Stimulated activated CD4-positive, alpha-beta T cell treated with anti-CD3 and anti-CD28 coated beads, Interleukin-12 subunit alpha, Interleukin-12 subunit beta, amount 100 ng/mL, for 4 hours (primary cell): ENCODE measurements at regions not wholly inside any gene's neighbourhood (a gene's known extent, or its start where the extent isn't known, plus 50 kb on each side); places are given as distances from the start of the nearest gene placed in this dataset.
"Not testable (repeated sequence)": the region's sequence is repeated elsewhere in the genome, so short reads cannot be mapped to it uniquely, and the experiment has no call there.

Source experiments
- DNase-seq: peaks from one replicate; pipeline ENCODE4 v3.0.0-alpha.2; 2020

DNA sequence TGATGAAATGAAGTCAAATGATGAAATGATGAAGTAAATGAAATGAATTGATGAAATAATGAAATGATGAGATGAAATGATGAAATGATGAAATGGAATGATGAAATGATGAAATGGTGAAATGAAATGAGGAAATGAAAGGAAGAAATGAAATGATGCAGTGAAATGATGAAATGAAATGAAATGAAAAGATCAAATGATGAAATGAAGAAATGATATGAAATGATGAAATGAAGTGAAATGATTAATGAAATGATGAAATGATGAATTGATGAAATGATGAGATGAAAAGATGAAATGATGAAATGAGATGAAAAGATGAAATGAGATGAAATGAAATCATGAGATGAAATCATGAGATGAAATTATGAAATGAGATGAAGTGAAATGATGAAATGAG, 139.2 kb upstream of the ERV3-1 start:
- not testable (repeated sequence) for DNase-seq

DNA sequence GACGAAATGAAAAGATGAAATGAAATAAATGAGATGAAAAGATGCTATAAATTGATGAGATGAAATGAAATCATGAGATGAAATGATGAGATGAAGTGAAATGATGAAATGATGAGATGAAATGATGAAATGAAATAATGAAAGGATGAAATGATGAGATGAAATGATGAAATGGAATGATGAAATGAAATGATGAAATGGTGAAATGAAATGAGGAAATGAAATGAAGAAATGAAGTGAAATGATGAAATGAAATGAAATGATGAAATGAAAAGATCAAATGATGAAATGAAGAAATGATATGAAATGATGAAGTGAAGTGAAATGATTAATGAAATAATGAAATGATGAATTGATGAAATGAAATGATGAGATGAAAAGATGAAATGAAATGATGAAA, 138.5 kb upstream of the ERV3-1 start:
- DNase-seq, result not testable (repeated sequence)

DNA sequence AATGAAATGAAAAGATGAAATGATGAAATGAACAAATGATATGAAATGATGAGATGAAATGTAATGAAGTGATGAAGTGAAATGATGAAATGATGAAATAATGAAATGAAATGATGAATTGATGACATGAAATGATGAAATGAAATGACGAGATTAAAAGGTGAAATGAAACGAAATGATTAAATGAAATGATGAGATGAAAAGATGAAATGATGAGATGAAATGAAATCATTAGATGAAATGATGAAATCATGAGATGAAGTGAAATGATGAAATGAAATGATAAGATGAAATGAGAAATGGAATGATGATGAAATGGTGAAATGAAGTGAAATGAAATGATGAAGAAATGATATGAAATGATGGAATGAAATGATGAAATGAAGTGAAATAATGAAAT, 138.1 kb upstream of the ERV3-1 start:
- DNase-seq, result not testable (repeated sequence)

DNA sequence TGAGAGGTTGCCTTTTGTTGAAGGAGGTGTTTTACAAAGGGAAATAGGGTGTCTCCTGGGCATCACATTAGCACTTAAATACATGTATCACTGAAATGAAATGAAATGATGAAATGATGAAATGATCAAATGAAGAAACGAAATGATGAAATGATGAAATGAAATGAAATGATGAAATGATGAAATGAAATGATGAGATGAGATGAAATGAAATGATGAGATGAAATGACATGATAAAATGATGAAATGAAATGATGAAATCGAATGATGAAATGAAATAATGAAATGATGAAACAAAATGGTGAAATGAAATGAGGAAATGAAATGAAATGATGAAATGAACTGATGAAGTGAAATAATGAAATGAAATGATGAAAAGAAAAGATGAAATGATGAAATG, 137.6 kb upstream of the ERV3-1 start:
- DNase-seq, result not testable (repeated sequence)

DNA sequence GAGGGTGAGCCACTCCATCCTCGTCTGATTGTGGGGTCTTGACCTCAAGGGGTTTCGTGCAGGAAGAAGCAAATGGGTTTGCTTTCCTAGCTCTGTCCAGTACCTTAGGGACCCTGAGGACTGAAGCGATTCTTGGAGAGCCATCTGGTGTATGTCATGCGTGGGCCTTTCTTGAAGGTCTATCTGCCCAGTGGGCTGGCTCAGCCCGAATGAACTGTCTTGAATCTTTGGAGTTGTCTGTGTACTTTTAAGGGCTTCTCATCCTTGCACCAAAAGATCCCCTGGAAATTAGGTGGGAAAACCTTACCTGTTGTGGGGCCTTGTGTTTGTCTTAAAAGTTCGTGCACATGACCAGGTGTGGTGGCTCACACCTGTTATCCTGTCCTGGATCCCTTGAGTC, 135.4 kb upstream of the ERV3-1 start:
- DNase-seq, result not testable (repeated sequence)

DNA sequence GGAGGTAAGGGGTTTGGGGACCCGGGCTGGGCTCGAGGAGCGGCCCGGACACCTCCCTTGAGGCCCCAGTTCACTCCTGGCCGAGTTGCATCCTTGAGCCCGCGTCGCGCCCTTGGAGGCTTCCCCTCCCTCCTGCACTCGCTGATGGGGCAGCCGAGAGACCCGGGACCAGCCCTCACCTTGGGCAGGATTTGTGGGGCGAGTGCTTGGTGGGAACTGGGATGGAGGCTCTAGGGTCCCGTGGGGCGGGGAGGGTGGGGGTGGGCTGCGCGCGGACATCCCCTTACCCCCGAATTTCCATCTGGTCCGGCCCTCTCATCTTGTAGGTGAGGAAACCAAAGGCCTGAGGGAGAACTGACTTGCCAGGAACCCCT, 134.9 kb upstream of the ERV3-1 start:
- not testable (repeated sequence) for DNase-seq

DNA sequence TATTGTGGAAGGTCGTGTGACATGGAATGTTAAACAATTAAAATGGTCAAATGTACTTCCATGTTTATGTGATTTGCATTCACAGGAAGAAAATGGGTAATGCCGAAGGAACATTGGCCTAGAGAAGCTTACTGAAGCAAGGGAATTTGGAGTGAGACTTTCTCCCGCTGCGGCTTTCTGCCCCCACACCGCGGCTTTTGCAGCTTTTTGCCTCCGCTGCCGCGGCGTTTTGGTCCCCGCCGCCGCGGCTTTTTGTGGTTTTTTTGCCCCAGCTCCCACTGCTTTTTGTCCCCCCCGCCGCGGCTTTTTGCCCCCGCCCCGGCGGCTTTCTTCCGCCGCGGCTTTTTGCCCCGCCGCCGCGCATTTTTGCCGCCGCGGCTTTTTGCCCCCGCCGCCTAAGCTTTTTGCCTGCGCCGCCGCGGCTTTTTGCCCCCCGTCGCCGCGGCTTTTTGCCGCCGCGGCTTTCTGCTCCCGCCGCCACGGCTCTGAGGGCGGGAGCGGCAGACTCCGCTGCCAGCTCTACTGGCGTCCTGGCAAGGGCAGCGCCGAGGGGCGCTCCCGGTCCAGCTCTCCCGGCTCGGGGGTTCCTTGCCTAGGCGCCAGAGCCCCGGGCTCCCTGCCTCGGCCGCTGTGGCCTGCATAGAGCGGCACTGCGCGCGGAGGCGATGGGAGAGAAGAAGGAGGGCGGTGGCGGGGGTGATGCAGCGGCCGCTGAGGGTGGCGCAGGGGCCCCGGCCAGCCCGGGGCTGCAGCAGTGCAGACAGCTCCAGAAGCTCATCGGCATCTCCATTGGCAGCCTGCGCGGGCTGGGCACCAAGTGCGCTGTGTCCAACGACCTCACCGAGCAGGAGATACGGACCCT, 134.3 kb upstream of the ERV3-1 start:
- DNase-seq, result not testable (repeated sequence)

DNA sequence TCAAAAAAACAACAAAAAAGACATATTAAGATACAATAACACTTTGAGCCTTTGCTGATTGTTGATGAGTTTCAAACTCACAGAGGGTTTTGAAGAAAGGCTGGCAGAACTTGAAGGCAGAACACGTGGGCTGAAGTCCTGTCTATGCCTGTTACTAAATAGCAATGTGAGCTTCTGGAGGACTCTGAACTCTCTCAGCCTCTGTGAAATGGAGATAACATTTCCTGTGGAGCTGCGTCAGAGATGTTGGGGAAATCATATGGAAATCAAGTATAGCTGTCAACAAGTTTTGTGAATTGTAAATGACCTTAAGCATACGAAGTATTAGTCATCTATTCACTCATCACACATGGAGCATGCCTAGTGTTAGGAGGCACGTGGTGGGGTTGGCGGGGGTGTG, 130.4 kb upstream of the ERV3-1 start:
- DNase-seq, result not testable (repeated sequence)

DNA sequence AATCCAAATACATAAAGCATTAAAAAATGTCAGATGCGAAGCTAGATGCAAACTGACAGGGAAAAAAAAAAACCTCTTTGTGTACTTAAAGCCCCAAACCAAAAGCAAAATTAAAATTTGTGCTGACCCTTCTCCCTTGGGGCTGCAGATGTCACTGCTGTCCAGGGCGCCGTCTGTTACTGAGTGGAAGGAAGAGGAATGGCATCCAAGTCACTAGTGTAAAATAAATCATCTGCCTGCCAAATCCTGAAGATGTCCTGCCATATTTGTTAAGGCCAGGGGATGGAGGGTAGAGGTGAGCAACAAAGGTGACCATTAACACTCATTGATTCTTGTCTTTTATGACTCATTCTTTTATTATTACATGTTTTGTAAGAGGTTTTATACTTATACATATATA, 126.6 kb upstream of the ERV3-1 start:
- not testable (repeated sequence) for DNase-seq

DNA sequence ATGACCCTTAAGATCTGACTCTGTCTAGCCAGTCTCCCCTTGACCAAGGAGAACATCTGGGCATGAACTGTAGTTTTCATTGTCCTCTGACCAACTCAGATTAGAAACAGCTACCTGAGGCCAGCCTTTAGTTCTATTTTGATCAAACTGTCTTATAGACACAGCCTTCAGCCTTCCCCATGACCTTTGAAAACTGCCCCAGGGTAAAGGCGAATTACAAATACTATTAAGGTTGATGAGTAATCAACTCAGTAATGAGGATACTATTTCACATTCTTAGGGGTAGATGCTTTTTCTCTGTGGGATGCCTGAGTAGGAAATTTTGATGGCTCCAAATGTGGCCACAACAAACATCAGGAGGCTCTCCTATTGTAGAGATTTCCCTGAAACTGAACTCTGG, 125.8 kb upstream of the ERV3-1 start:
- not testable (repeated sequence) for DNase-seq

DNA sequence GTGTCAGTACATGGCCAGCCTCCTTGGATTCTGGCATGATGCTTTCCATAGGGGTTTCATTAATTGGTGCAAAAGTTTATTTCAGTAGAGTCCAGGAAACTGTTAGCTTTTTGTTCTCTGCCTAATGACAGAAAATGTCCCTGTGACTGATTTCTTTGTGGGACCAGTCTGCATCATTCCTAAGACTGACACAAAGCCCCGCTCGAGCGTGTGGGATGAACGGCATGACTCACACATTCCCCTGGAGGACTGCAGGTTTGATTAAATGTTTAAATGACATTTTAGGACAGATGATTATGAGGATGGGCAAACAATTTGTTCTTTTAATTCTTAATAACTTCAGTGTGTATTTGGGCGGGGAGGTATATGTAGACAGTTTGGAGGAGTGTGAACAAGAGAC, 120.9 kb upstream of the ERV3-1 start:
- not testable (repeated sequence) for DNase-seq

DNA sequence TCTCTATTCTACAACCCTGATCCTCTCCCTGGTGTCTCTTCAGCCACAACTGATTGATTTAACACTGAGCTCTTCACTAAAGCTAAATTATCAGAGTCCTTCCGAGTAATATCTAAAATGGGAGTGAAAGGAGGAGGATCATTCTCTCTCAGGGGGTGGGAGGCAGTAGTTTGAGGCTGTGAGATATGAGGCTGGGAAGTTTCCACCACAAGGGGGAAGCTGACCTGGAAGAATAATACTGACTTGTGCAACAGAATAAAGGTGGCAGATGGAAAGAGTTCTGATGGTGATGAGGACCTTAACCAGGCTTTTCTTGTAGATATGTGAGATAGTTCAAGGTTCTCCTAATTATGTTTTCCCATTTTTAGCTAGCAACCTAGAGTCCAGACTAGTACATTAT, 118.1 kb upstream of the ERV3-1 start:
- DNase-seq, result not testable (repeated sequence)

DNA sequence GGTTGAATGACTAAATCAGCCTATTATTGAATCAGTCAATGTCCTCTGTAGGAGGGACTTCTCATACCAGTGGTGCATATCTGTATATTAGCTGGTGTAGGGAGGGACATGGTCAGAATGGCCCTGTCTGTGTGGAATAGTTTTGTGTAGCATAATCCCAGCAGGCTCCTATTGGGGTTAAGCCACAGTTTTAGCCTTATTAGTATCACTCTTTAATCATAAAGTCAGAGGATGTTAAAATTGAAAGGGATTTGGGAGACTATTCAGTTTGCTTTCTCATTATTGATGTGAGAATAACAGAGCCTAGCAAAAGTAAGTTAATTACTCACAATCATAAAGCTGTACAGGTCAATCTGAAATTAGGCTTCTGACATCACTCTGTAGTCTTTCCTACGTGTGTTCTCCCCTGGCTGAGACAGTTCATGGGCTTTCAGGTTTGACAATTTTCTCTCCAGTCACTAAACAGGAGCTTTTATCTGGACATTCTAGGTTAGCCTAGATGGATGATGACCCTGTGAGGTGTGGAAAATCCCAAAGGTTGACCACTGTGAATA, 99.2 kb upstream of the ERV3-1 start:
- not testable (repeated sequence) for DNase-seq

DNA sequence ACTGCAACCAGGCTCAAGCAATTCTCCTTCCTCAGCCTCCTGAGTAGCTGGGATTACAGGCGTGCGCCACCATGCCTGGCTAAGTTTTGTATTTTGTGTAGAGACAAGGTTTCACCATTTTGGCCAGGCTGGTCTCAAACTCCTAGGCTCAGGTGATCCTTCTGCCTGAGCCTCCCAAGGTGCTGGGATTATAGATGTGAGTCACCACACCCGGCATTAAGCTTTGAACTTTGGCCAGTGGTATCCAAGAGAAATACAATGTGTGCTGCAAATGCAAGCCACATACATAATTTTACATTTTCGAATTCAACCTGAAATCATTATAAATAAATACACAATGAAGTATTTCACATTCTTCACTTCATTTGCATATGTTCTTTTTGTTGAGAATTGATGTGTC, 94.0 kb upstream of the ERV3-1 start:
- DNase-seq, result not testable (repeated sequence)

DNA sequence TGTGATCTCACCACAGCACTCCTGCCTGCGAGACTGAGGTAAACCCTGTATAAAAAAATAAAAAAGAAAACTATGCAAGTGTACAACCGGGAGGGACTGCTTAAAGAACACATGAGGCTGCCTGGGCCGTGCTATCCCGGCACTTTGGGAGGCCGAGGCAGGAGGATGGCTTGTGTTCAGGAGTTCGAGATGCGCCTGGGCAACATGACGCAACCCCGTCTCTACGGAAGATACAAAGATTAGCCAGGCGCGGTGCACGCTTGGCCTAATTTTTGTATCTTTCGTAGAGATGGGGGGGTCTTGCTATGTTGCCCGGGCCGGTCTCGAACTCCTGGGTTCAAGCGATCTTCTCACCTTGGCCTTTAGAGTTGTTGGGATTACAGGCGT, 75.2 kb upstream of the ERV3-1 start:
- not testable (repeated sequence) for DNase-seq

DNA sequence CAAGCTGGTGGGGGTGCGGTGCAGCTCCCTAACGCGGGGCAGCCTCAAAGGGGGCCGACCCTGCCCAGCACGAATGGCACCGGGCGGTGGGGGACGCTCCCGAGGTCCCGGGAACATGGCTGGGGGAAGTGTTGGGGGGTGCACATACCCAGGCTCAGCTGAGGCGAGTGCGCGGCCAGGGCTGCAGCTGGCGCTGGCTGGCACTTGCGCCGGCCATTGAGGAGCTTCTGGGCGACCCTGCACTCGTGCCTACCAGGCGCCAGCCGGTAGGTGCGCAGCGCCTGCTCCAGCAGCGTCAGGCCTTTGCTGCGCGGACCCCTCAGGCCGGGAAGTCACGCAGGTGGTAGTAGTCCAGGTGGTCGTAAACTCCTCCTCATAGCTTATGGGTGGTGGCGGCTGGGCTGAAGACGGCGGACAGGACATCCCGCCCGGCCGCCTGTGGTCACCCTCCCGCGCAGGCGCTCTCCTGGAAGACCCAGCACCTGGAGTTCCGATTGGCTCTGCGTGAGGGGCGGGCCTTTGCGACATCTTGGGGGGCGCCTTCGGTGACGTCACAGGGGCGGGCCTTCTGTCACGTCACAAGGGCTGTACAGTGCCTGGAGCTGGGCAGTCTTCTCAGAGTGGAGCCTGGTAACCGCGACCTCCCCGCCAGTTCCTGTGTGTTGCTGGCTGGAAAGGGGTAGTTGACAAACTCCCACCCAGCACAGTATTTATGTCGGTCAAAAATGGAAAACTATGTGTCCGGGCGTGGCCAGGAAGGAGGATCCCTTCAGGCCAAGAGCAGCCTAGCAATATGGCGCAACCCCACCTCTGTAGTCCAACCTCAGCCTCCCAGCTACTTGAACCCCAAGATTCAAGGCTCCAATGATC, 74.5 kb upstream of the ERV3-1 start:
- peak; percentile 81 for DNase-seq

DNA sequence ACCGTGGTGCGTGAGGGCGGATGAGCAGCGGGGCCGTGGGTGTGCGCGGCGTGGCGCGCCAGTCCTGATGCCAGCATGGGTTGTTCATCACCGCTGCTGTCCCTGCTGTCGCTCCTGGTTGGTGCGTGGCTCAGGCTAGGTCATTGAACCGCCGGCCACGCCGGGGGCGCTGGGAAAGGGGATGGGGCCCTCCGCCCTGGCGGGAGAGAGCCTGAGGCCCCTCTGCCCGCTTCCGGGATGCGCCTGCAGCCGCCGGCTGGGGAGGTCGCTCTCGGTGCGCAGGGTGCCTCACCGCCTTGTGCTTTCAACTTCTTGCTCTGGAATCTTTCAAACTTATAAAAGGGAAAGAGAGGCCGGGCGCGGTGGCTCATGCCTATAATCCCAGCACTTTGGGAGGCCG, 68.5 kb upstream of the ERV3-1 start:
- not testable (repeated sequence) for DNase-seq

DNA sequence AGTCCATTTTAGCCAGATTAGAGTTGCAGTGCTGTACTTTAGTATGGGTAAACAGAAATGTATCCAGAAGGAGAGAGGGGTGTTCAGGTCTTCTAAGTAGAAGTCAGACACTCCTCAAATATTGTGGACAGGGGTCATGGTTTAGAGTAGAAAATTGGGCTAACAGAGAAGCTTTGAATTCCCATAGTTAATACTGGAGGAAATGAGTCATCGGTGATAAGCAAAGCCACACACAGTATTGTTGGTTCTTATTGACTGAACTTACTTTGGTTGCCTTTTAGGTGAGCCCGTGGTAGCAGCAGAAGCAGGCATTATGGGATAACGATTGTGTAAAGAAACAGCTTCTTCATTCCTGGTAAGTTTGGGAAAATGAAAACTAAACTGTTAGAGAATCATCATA, 66.7 kb upstream of the ERV3-1 start:
- DNase-seq, result not testable (repeated sequence)

DNA sequence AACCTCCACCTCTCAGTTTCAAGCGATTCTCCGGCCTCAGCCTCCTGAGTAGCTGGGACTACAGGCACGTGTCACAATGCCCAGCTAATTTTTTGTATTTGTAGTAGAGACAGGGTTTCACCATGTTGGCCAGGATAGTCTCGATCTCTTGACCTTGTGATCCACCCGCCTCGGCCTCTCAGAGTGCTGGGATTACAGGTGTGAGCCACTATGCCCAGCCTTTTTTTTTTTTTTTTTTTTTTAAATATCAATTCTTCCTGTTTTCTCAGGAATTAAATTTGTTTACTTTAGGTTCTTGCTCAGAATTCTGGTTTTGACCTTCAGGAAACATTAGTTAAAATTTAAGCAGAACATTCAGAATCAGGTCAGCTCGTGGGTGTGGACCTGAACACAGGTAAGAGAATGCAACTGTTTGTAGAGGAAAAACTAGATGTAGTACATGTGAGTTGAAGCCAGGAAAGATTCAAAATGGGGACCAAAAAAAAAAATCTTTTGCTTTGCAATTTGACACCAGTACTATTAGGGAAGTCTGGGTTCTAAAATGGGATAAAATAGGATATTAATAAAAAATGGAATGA, 65.5 kb upstream of the ERV3-1 start:
- not testable (repeated sequence) for DNase-seq

DNA sequence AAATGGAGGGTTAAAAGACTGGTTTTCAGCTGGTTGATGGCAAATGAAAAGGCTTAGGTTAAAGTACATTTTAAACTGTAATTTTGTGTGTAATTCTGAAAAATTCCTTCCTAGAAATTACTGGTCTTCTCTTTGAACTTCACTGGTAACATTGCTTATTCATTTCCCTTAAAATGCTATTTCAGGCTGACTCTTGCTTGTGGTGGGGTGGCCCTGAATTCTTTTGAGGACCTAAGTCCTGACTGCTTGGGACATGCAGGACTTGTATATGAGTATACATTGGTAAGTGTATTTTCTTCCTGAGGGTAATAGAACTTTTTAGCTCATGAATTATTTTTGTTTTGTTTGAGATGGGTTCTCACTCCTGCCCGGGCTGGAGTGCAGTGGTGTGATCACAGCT, 63.0 kb upstream of the ERV3-1 start:
- DNase-seq, result not testable (repeated sequence)

DNA sequence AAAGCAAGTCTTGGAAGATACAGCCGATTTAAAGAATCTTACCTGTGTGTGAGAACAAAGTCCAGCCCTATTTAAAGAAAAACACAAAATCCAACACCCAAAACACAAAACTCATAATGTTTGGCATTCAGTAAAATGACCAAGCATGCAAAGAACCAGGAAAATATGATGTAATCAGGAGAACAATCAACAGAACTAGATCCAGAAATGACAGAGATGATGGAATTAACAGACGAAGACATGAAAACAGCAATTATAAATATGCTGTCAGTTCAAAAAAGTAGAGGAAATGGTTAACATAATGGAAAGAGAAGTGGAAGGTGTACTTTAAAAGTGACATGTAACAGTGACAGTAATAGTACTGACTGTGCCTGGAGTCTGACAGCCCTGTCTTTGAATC, 56.1 kb upstream of the ERV3-1 start:
- DNase-seq, result not testable (repeated sequence)

DNA sequence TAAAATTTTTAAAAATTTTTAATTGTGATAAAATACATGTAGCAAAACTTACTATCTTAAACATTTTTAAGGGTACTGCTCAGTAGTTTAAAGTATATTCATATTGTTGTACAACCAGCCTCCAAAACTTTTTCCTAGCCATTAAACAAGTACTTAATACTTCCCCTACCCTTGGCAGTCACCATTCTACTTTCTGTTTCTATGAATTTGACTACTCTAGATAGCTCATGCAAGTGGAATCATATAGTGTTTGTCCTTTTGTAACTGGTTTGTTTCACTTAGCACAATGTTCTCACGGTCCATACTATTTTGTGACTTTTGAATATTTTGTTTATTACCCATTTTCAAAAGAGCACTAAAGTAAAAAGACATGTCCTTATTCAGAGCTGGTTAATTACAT, 52.8 kb upstream of the ERV3-1 start:
- DNase-seq, result not testable (repeated sequence)
